ENCODE measurements at regions not wholly inside any gene's neighbourhood (a gene's known extent, or its start where the extent isn't known, plus 50 kb on each side); places are given as distances from the start of the nearest gene placed in this dataset.

GRCh38 chr10:88120599-88121333 is 257.3 kb downstream of the PTEN start:
- no peak for DNase-seq (ENCODE audit: low read depth)
- TF ChIP-seq, protein P1, sequence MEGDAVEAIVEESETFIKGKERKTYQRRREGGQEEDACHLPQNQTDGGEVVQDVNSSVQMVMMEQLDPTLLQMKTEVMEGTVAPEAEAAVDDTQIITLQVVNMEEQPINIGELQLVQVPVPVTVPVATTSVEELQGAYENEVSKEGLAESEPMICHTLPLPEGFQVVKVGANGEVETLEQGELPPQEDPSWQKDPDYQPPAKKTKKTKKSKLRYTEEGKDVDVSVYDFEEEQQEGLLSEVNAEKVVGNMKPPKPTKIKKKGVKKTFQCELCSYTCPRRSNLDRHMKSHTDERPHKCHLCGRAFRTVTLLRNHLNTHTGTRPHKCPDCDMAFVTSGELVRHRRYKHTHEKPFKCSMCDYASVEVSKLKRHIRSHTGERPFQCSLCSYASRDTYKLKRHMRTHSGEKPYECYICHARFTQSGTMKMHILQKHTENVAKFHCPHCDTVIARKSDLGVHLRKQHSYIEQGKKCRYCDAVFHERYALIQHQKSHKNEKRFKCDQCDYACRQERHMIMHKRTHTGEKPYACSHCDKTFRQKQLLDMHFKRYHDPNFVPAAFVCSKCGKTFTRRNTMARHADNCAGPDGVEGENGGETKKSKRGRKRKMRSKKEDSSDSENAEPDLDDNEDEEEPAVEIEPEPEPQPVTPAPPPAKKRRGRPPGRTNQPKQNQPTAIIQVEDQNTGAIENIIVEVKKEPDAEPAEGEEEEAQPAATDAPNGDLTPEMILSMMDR (IDR thresholded peaks at IDR 0.05; ENCODE audit: low read length, missing control alignments): no peak
- H3K4me3 ChIP-seq (replicated peaks; ENCODE audit: low read depth, low read length): no peak overlapping the region

GRCh38 chr10:88121361-88121760 is 257.9 kb downstream of the PTEN start:
- DNase-seq (ENCODE audit: low read depth): no peak
- TF ChIP-seq, protein P1 (IDR thresholded peaks at IDR 0.05; ENCODE audit: low read length, missing control alignments): no peak

GRCh38 chr10:88122145-88122544 is 258.7 kb downstream of the PTEN start:
- no peak overlapping the region for H3K4me3 ChIP-seq (replicated peaks; ENCODE audit: low read depth, low read length)
- TF ChIP-seq, protein P1 (IDR thresholded peaks at IDR 0.05; ENCODE audit: low read length, missing control alignments): no peak
- DNase-seq (ENCODE audit: low read depth): no peak

More at GRCh38 chr10:88121361-88121760, 257.9 kb downstream of the PTEN start:
- no peak overlapping the region for H3K4me3 ChIP-seq (replicated peaks; ENCODE audit: low read depth, low read length)

GRCh38 chr10:88122576-88122975 is 259.2 kb downstream of the PTEN start:
- TF ChIP-seq, protein P1 (IDR thresholded peaks at IDR 0.05; ENCODE audit: low read length, missing control alignments): no peak
- no peak for DNase-seq (ENCODE audit: low read depth)
- H3K4me3 ChIP-seq (replicated peaks; ENCODE audit: low read depth, low read length): no peak overlapping the region

- TF ChIP-seq, protein P1 (IDR thresholded peaks at IDR 0.05; ENCODE audit: low read length, missing control alignments): no peak
- H3K4me3 ChIP-seq (replicated peaks; ENCODE audit: low read depth, low read length): no peak overlapping the region
- DNase-seq (ENCODE audit: low read depth): no peak
These were observed 262.3 kb downstream of the PTEN start for GRCh38 chr10:88125766-88126165.

DNA sequence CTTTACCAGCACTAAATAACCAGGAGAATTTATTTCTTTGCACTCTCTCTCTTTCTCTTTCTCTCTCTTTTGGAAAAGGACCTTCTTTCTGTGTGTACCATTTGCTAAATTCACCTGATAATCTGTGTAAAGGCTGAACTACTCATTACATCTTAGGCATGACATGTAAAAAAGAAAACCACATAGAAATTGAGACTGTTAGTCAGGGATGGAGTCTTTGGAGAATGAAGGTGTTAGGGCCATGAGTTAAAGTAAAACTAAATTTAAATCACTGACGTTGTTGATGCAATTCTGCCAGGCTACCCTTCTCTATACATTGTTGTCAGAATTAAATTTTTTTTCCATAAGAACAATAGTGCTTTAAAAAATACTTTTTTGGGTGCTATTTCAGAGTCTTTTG is 263.3 kb downstream of the PTEN start:
- no peak overlapping the region for H3K4me3 ChIP-seq (replicated peaks; ENCODE audit: low read depth, low read length)
- DNase-seq (ENCODE audit: low read depth): no peak
- TF ChIP-seq, protein P1 (IDR thresholded peaks at IDR 0.05; ENCODE audit: low read length, missing control alignments): no peak

DNA sequence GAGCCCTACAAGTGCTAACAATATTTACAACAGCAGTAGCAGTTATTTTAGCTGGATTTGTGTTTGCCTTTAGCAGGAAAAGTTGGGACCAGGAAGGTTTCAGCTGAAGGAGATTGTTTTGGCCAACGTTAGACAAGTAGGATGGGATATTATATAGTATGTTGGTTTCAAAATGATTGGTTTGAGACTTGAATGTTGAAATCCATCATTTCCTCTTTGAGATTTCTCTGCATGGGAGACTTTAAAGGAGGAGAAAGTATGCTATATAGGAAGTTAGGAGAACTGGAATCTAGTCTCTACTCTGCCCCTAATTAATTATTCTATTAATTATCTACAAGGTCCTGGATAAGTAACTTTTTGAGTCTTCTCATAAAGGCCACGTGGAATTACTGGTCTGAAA is 263.8 kb downstream of the PTEN start:
- DNase-seq (ENCODE audit: low read depth): no peak
- TF ChIP-seq, protein P1 (IDR thresholded peaks at IDR 0.05; ENCODE audit: low read length, missing control alignments): no peak
- no peak overlapping the region for H3K4me3 ChIP-seq (replicated peaks; ENCODE audit: low read depth, low read length)

All from fibroblast of pulmonary artery (primary cell).